ENCODE measurements at regions not wholly inside any gene's neighbourhood (a gene's known extent, or its start where the extent isn't known, plus 50 kb on each side); places are given as distances from the start of the nearest gene placed in this dataset.

DNA sequence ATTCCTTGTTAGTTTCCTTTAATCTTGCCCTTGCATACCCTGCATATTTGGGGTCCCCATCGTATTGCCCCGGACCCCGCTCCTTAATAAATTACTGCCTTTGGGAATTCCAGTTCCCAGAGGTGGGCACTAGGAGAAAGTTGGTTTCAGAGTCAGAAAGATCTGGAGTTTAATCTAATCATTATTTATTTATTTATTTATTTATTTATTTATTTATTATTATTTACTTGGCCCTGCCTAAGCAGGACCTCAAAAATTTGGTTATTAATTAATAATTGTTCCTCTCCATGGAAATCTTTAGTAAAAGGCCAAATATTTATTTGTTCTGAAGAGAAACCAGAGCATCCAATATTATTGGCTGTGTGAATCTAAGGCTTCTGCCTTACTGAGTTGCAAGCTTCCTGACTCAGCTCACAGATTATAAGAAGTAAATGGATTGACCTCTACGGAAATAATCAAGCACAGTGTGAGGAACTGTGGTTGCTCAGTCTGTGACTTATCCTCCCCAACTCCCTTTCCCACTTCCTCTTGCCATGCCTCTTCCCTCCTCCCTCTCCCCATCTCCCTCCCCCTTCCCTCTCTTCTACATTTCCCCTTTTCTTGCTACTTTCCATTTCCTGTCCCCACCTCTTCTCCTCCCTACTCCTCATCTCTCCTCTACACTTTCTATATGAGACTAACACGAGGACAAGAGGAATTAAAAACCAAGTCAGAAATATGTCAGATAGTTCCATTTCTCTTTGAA lies 61.5 kb upstream of the AP1S2 start:
- no peak for DNase-seq

DNA sequence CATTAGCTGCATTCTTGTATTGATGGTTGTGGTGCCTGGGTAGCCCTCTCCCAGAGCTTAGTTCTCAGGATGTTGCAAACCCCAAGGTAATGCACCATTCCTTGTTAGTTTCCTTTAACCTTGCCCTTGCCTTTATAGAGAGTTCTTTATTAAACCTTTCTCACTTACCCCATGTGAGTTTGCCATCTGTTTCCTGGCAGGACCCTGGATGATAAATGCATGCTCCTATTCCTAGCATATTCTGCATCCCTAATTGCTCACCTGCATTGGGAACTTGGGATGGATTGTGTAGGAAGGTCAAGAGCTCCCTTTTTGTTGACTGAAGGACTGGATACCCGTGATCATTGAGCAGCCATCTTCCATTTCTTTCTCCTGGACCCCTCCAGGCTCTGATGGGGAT lies 59.9 kb upstream of the AP1S2 start:
- DNase-seq = no peak

- DNase-seq = no peak
Measured at GRCh38 chrX:15913146-15913545, 58.5 kb upstream of the AP1S2 start.

- no peak for DNase-seq
Measured at GRCh38 chrX:15911734-15912550, 57.3 kb upstream of the AP1S2 start.

GRCh38 chrX:15909605-15910004 lies 55.0 kb upstream of the AP1S2 start:
- no peak for DNase-seq

DNA sequence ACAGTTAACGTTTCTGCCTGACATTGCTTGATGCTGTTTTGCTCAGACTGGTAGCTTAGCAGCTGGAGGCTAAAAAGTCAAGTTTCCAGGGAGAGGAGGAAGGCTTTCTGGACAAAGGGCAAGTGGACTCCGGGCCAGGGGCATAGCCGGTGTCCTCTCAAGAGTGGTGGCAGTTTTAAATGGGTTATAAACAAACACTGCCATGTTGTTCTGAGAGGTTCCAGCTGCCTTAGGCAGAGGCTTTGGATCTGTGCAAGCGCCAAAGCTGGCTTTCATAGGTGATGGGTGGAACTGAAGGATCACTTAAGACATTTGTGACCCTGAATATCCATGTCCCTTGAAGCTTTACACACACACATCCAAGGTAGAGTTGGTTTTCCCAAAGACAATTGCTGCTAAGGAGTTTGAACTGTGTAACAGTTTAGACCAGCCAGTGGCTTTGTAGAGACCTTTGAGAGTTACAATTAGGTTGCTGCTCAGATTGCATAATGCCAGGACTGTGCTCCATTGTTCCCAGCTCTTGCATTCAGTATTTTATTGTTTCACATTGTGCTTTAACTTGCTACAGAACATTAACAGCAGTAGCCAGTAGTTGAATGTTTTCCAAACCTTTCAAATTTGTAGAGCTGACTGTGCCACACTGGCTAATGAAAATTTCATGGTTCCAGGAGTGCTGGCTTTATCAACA lies 54.1 kb upstream of the AP1S2 start:
- DNase-seq = no peak

GRCh38 chrX:15906041-15906943 lies 51.7 kb upstream of the AP1S2 start:
- DNase-seq = no peak
